ENCODE measurements at regions not wholly inside any gene's neighbourhood (a gene's known extent, or its start where the extent isn't known, plus 50 kb on each side); places are given as distances from the start of the nearest gene placed in this dataset.
"Not testable (repeated sequence)": the region's sequence is repeated elsewhere in the genome, so short reads cannot be mapped to it uniquely, and the experiment has no call there.

- TF ChIP-seq POLR2A (IDR thresholded peaks at IDR 0.05) = no peak
- no peak for TF ChIP-seq EP300 (IDR thresholded peaks at IDR 0.05)
- TF ChIP-seq CTCF (IDR thresholded peaks at IDR 0.05) = no peak
- H3K27me3 ChIP-seq = no peaks in the 10 kb centered on the region
- intact Hi-C loops (cut with DNase I; ENCODE audit: low total_unique reads) = no loop called here
- H3K27ac ChIP-seq = peak overlapping the region in 2 of 5 donors; percentile 25 to 53
- no peak for DNase-seq
- H3K36me3 ChIP-seq = no peaks in the 10 kb centered on the region
- peaks cover 0 to 5% (median 0%) of the 10 kb centered on the region in 4 donors for H3K9me3 ChIP-seq
- no peak overlapping the region for H3K4me3 ChIP-seq
- 13 to 39% (median 19%) methylated on average over 1 of the region's 1 CpG for WGBS, 5 donors
- H3K4me1 ChIP-seq = peaks cover 0 to 12% (median 4%) of the 10 kb centered on the region in 4 donors
Observed at GRCh38 chr6:149140910-149141290, 176.6 kb upstream of the TAB2 start.

GRCh38 chr6:149142924-149143429 is 174.5 kb upstream of the TAB2 start:
- no peak for TF ChIP-seq POLR2AphosphoS5 (IDR thresholded peaks at IDR 0.05)
- no peak for TF ChIP-seq POLR2A (IDR thresholded peaks at IDR 0.05)
- TF ChIP-seq EP300 (IDR thresholded peaks at IDR 0.05) = no peak
- no peak for TF ChIP-seq CTCF (IDR thresholded peaks at IDR 0.05)
- 74 to 97% (median 90%) methylated on average over 2 of the region's 2 CpGs for WGBS, 5 donors
- intact Hi-C loops (cut with DNase I; ENCODE audit: low total_unique reads) = no loop called here
- Histone ChIP-seq H3K27me3 (no peaks in the 10 kb centered on the region), H3K4me1 (peaks cover 0 to 18% (median 5%) of the 10 kb centered on the region in 4 donors), H3K4me3 (no peak overlapping the region), H3K27ac (no peak overlapping the region), H3K36me3 (no peaks in the 10 kb centered on the region), H3K9me3 (peaks cover 0 to 5% (median 0%) of the 10 kb centered on the region in 4 donors)
- no peak for DNase-seq

- H3K27ac ChIP-seq; H3K36me3 ChIP-seq; H3K27me3 ChIP-seq; DNase-seq; H3K9me3 ChIP-seq; intact Hi-C loops (cut with DNase I; ENCODE audit: low total_unique reads); H3K4me3 ChIP-seq: not testable (repeated sequence)
- peaks cover 0 to 19% (median under 1%) of the 10 kb centered on the region in 4 donors for H3K4me1 ChIP-seq
Observed at GRCh38 chr6:149145800-149146199, 171.7 kb upstream of the TAB2 start.

- intact Hi-C loops (cut with DNase I; ENCODE audit: low total_unique reads) = no loop called here
- WGBS, 5 donors = 12 to 21% (median 18%) methylated on average over 3 of the region's 3 CpGs
- Histone ChIP-seq H3K27ac (no peak overlapping the region), H3K9me3 (peaks cover 0 to 5% (median 0%) of the 10 kb centered on the region in 4 donors), H3K4me1 (peaks cover 0 to 15% (median 0%) of the 10 kb centered on the region in 4 donors), H3K36me3 (no peaks in the 10 kb centered on the region), H3K27me3 (no peaks in the 10 kb centered on the region), H3K4me3 (no peak overlapping the region)
- TF ChIP-seq POLR2A (IDR thresholded peaks at IDR 0.05) = no peak
- no peak for TF ChIP-seq EP300 (IDR thresholded peaks at IDR 0.05)
- TF ChIP-seq CTCF (IDR thresholded peaks at IDR 0.05) = no peak
- TF ChIP-seq POLR2AphosphoS5 (IDR thresholded peaks at IDR 0.05) = no peak
- no peak for DNase-seq
Observed at GRCh38 chr6:149147195-149147594, 170.3 kb upstream of the TAB2 start.

GRCh38 chr6:149147938-149148718 is 169.4 kb upstream of the TAB2 start:
- peak in 1 of 2 donors; percentile 42 for DNase-seq
- H3K36me3 ChIP-seq = no peaks in the 10 kb centered on the region
- intact Hi-C loops (cut with DNase I; ENCODE audit: low total_unique reads) = no loop called here
- no peak overlapping the region for H3K27ac ChIP-seq
- TF ChIP-seq EP300 (IDR thresholded peaks at IDR 0.05) (no peak), POLR2A (IDR thresholded peaks at IDR 0.05) (no peak), POLR2AphosphoS5 (IDR thresholded peaks at IDR 0.05) (no peak), CTCF (IDR thresholded peaks at IDR 0.05) (no peak)
- peaks cover 0 to 15% (median 0%) of the 10 kb centered on the region in 4 donors for H3K4me1 ChIP-seq
- no peak overlapping the region for H3K4me3 ChIP-seq
- 46 to 56% (median 47%) methylated on average over 9 of the region's 9 CpGs for WGBS, 5 donors
- H3K27me3 ChIP-seq = no peaks in the 10 kb centered on the region
- H3K9me3 ChIP-seq = peaks cover 0 to 1% (median 0%) of the 10 kb centered on the region in 4 donors
